ENCODE measurements at regions not wholly inside any gene's neighbourhood (a gene's known extent, or its start where the extent isn't known, plus 50 kb on each side); places are given as distances from the start of the nearest gene placed in this dataset.

GRCh38 chr21:33127868-33128242 is 57.9 kb downstream of the OLIG1 start:
- TF ChIP-seq POLR2A (IDR thresholded peaks at IDR 0.05; ENCODE audit: low read depth, low read length) (no peak), POLR2AphosphoS5 (IDR thresholded peaks at IDR 0.05; ENCODE audit: low read depth, low read length) (no peak)

Measured in GM12892 (cell line).